ENCODE measurements at regions not wholly inside any gene's neighbourhood (a gene's known extent, or its start where the extent isn't known, plus 50 kb on each side); places are given as distances from the start of the nearest gene placed in this dataset.

DNA sequence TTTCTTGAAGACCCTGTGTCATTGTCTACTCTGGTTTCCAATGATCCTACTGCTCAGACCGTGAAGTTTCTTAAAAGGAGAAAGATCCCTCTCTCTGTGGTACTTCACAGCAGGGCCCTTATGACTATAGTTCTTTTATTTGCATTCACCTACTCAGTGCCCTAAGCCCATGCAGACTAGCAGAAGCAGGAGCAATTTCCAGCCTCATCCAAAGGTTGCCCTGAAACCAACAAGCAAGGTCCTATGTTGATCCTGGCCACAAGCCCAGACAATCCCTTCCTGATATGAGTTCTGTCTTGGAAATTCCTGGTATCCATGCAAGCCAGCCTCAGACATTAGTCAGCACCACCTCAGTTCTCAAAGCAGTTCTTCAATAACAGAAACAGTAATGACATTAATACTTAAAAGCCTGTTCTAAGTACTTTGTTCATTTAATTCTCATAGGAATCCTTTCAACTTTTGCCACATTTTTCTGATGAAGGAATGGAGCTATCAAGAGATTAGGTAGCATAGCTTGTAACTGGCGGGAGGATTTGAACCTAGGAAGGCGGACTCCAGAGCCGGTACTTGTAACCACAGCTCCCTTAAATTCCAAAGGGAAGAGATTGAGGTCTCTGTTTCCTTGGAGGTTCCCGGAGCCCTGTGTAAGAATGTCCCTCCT is 58.1 kb upstream of the ST8SIA6 start:
- peak; percentile 97 for DNase-seq (ENCODE audit: low read depth)

GRCh38 chr10:17510242-17510908 is 56.0 kb upstream of the ST8SIA6 start:
- no peak for FAIRE-seq
- TF ChIP-seq, protein P1, sequence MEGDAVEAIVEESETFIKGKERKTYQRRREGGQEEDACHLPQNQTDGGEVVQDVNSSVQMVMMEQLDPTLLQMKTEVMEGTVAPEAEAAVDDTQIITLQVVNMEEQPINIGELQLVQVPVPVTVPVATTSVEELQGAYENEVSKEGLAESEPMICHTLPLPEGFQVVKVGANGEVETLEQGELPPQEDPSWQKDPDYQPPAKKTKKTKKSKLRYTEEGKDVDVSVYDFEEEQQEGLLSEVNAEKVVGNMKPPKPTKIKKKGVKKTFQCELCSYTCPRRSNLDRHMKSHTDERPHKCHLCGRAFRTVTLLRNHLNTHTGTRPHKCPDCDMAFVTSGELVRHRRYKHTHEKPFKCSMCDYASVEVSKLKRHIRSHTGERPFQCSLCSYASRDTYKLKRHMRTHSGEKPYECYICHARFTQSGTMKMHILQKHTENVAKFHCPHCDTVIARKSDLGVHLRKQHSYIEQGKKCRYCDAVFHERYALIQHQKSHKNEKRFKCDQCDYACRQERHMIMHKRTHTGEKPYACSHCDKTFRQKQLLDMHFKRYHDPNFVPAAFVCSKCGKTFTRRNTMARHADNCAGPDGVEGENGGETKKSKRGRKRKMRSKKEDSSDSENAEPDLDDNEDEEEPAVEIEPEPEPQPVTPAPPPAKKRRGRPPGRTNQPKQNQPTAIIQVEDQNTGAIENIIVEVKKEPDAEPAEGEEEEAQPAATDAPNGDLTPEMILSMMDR (IDR thresholded peaks at IDR 0.05; ENCODE audit: insufficient read depth, low read length, severe bottlenecking): no peak
- no peak for DNase-seq (ENCODE audit: low read depth)
- H3K27me3 ChIP-seq (ENCODE audit: control insufficient read depth, insufficient read depth, low read length): no peaks in the 10 kb centered on the region
- no peak overlapping the region for H3K4me3 ChIP-seq (ENCODE audit: low read depth, low read length)
- H3K36me3 ChIP-seq (ENCODE audit: control insufficient read depth, insufficient read depth, low read length): no peaks in the 10 kb centered on the region

More for the DNA sequence above, 58.1 kb upstream of the ST8SIA6 start:
- Histone ChIP-seq H3K36me3 (ENCODE audit: control insufficient read depth, insufficient read depth, low read length) (no peaks in the 10 kb centered on the region), H3K27me3 (ENCODE audit: control insufficient read depth, insufficient read depth, low read length) (no peaks in the 10 kb centered on the region), H3K4me3 (ENCODE audit: low read depth, low read length) (no peak overlapping the region)
- peak; percentile 83 for FAIRE-seq
- TF ChIP-seq, protein P1 (IDR thresholded peaks at IDR 0.05; ENCODE audit: insufficient read depth, low read length, severe bottlenecking): no peak

DNA sequence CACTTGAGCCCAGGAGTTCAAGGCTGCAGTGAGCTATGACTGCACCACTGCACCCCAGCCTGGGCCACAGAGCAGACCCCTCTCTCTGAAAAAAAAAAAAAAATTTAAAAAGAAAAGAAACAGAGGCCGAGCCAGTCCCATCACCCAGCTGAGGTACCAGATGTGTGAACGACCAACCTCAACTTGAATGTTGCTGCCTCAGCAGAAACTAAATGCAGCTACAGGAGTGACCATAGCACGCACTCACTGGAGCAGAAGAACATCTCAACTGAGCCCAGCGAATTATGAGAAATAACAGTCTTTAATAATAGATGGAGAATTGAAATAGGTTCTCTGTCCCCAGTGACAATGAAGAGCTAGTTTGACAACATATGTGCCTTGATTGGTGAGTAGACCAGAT is 53.1 kb upstream of the ST8SIA6 start:
- DNase-seq (ENCODE audit: low read depth) (no peak), FAIRE-seq (no peak)
- Histone ChIP-seq H3K27me3 (ENCODE audit: control insufficient read depth, insufficient read depth, low read length) (no peaks in the 10 kb centered on the region), H3K36me3 (ENCODE audit: control insufficient read depth, insufficient read depth, low read length) (no peaks in the 10 kb centered on the region), H3K4me3 (ENCODE audit: low read depth, low read length) (no peak overlapping the region)
- TF ChIP-seq, protein P1 (IDR thresholded peaks at IDR 0.05; ENCODE audit: insufficient read depth, low read length, severe bottlenecking): no peak

DNA sequence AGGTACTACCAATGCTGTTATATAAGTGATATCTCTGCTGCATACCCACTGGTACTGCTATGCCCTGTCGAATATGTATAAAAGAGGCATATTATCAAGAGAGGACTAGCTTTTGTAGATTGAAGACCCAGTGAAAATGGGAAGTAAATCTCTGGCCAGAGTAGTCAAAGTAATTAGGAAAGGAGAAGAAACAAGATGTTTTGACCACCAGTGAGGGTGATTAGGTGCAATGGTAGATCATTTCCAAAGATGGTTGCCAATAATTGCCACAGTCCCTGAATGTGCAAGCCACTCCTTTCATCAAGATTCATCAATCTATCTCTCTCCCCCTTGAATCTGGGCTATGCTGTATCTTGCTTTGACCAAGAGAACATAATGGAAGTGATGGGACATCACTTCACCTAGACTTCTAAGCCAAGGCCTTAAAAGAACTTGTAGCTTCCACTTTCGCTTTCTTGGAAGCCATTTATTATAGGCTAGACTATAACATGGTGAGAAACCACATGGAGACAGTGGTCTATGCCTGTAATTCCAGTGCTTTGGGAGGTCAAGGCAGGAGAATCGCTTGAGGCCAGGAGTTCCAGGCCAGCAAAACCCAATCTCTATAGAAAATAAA is 52.6 kb upstream of the ST8SIA6 start:
- Histone ChIP-seq H3K36me3 (ENCODE audit: control insufficient read depth, insufficient read depth, low read length) (no peaks in the 10 kb centered on the region), H3K27me3 (ENCODE audit: control insufficient read depth, insufficient read depth, low read length) (no peaks in the 10 kb centered on the region), H3K4me3 (ENCODE audit: low read depth, low read length) (no peak overlapping the region)
- FAIRE-seq (no peak), DNase-seq (ENCODE audit: low read depth) (no peak)
- TF ChIP-seq, protein P1 (IDR thresholded peaks at IDR 0.05; ENCODE audit: insufficient read depth, low read length, severe bottlenecking): no peak

GRCh38 chr10:17506390-17506789 is 52.0 kb upstream of the ST8SIA6 start:
- no peaks in the 10 kb centered on the region for H3K36me3 ChIP-seq (ENCODE audit: control insufficient read depth, insufficient read depth, low read length)
- TF ChIP-seq, protein P1 (IDR thresholded peaks at IDR 0.05; ENCODE audit: insufficient read depth, low read length, severe bottlenecking): no peak
- FAIRE-seq (no peak), DNase-seq (ENCODE audit: low read depth) (no peak)
- H3K27me3 ChIP-seq (ENCODE audit: control insufficient read depth, insufficient read depth, low read length): no peaks in the 10 kb centered on the region
- H3K4me3 ChIP-seq (ENCODE audit: low read depth, low read length): no peak overlapping the region
